HG03469 (cell line): ENCODE measurements at regions not wholly inside any gene's neighbourhood (a gene's known extent, or its start where the extent isn't known, plus 50 kb on each side); places are given as distances from the start of the nearest gene placed in this dataset.

ENCODE experiments used
- ATAC-seq: cut with Tn5 transposase; IDR thresholded peaks from one replicate; pipeline ENCODE4 v1.9.1; 2021; ENCODE audit warnings: mild to moderate bottlenecking, moderate library complexity, moderate number of reproducible peaks; ENCODE audit not compliant: unreplicated experiment

- no peak for ATAC-seq
Observed at GRCh38 chr7:145665499-145666258, 450.9 kb upstream of the CNTNAP2 start.

DNA sequence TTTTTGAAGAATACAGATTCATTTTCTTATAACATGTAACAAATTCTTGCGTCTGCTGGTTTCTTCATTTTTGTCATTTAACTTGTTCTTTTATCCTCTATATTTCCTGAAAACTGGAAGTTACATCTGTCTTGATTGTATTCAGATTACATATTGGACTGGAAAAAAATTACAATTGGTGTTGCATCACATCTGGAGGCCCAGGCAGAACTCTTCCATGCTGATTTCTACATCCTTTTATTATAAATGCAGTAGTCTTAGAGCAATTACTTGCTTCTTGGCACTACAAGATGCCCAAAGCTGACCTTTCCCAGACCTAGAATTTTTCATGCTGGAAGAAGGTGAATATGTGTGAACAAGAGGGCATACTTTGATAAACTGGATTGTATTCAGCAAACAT is 460.9 kb upstream of the CNTNAP2 start:
- ATAC-seq, result no peak

- ATAC-seq, result no peak
Observed at GRCh38 chr7:145645135-145645515, 471.5 kb upstream of the CNTNAP2 start.

DNA sequence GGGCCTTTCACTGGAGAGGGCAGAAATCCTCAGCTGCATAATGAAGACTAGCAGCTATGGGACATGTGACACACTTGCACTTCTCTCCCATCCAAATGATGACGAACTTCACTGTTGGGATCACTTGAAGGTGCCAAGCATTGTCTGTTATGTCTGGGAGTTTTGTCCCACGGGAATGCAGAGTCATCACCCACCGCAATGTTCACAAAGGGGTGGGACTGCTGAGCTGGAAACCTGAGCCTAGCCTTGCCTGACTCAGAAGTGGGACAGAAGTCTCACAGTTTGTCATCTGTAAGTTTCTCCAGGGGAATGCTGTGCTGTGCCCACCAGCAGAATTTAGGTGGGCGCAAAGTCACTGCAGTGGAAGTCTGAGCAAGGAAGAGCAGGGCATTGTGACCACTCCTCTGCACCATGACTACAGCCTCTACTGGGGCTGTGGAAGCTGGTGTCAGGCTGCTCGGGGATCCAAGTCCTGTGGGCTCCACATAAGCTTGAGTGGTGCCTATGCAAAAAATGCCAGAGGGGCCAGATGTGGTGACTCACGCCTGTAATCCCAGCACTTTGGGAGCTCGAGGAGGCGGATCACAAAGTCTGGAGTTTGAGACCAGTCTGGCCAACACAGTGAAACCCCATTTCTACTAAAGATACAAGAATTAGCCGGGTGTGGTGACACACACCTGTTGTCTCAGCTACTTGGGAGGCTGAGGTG is 472.0 kb upstream of the CNTNAP2 start:
- ATAC-seq, result no peak

- no peak for ATAC-seq
Observed at GRCh38 chr7:145643981-145644380, 472.6 kb upstream of the CNTNAP2 start.

- no peak for ATAC-seq
Observed at GRCh38 chr7:145633513-145633912, 483.1 kb upstream of the CNTNAP2 start.

DNA sequence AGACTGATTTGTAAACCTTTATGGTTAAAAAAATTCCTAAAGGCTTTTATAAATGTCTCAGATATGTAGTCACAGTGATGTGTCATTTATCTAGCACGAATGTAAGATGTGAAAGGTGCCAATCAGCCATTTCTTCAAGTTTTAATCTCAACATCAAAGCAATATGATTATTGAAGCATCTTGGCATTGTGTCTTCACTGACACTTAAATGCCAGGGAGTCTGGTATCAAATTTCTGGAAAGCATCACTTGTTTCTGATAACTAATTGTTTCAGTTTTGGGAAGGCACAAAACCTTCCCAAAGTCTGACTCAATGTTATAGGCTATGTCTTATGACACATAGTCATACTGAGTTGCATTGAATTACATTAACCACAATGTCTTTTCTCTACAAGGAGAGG is 492.0 kb upstream of the CNTNAP2 start:
- ATAC-seq, result no peak

- ATAC-seq, result no peak
Observed at GRCh38 chr7:145605963-145606362, 510.6 kb upstream of the CNTNAP2 start.

GRCh38 chr7:145599376-145599775 is 517.2 kb upstream of the CNTNAP2 start:
- no peak for ATAC-seq

GRCh38 chr7:145584401-145584800 is 532.2 kb upstream of the CNTNAP2 start:
- no peak for ATAC-seq

GRCh38 chr7:145582742-145583303 is 533.8 kb upstream of the CNTNAP2 start:
- ATAC-seq, result no peak

DNA sequence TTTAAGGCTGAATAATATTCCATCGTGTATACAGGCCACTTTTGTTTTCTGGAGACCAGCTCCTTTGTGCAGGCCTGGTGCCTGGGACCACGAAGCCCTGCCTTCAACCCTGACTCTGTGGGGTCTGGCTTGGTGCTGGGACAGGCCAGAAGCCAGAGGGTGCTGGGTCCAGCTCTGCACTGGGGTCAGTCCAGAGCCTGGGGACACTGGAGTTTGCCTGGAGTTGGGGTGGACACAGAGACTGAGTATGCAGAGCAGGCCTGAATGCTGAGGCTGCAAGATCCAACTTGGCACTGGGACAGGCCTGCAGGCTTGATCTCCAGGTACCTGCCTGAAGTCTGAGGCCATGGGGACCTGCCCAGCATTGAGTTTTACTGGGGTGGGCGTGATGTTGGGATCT is 558.8 kb upstream of the CNTNAP2 start:
- no peak for ATAC-seq

DNA sequence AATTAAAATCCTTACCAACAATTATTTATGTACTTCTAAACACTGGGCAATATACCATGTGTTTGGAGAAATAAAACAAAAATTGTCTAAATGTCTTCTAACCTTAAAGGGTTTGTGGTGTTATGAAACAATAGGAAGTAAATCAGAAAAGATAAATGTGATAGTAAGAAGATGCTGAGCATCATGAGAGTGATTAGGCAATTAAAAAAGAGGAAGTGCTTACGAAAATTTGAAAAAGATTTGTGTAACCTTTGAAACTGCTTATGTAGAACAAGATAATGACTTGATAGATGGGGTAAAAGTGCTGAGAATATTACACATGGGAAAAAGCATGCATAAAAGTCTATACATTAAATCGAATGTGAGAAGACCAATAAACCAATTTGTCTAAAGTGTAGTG is 573.4 kb upstream of the CNTNAP2 start:
- ATAC-seq, result no peak

GRCh38 chr7:145539910-145540309 is 576.7 kb upstream of the CNTNAP2 start:
- no peak for ATAC-seq

DNA sequence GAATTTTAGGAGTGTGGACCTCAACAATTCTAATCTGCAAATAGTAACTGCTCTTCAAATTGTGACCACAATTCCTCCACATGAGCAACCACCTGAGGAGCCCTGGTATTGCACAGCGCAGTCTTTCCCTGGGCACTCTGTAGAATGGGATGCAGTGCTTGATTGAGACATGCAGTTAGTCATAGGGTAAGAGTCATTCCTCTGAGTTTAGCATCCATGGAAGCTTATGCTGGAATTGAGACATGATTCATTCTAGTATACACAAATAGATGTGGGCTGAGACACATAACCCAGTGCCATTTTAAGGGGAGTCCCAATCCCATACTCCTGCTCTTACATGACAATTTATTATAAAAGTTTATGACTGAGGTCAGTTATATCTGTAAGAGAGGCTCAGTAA is 582.3 kb upstream of the CNTNAP2 start:
- no peak for ATAC-seq

GRCh38 chr7:145520284-145520683 is 596.3 kb upstream of the CNTNAP2 start:
- ATAC-seq, result no peak

DNA sequence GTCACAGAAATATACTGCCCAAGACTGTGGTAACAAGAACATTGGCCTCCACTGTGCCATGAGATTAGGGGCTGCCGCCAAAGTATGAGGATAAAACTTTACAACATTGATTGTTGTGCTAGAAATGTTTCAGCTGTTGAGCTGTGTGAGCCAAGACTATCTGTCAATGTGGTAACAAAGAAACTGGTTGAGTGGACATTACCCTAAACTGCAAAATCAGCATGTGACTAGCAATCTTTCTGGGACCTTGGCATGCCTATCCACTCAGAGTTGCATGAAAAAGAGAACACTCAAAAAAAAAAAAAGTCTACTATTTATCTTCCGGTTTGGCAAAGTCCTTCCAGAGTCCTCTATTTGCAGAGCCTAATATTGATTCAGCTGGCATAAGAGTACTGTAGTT is 605.6 kb upstream of the CNTNAP2 start:
- no peak for ATAC-seq

- no peak for ATAC-seq
Observed at GRCh38 chr7:145497911-145498525, 618.6 kb upstream of the CNTNAP2 start.

DNA sequence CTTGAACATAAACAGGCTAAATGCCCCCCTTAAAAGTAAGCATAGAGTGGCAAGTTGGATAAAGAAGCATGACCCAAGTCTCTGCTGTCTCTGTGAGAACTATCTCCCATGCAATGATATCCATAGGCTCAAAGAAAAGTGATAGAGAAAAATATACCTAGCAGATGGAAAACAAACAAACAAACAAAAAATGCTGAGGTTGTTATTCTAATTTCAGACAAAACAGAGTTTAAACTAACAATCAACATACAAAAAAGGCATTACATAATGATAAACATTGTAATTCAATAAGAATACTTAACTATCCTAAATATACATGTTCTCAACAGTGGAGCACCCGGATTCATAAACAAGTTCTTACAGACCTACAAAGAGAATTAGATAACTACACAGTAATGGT is 626.2 kb upstream of the CNTNAP2 start:
- no peak for ATAC-seq

- ATAC-seq, result no peak
Observed at GRCh38 chr7:145489609-145490008, 627.0 kb upstream of the CNTNAP2 start.

- no peak for ATAC-seq
Observed at GRCh38 chr7:145488816-145489215, 627.8 kb upstream of the CNTNAP2 start.

DNA sequence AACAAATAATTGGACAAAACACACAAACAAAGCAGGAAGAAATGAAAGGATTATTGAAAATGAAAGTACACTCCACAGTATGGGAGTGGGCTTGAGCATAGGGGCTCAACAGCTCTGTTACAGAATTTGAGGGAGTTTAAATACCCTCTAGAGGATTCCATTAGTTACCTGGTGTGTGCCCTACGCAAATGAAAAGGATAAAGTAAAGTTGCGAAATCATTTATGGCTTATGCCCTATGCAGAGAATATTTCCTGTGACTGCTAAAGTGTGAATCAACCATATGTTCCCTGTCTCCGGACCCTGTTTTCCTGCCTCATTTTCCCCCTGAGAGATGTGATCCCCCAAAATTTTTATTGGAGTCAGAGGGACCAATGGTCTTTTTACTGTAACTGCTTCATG is 634.6 kb upstream of the CNTNAP2 start:
- ATAC-seq, result no peak
